Neuronal stem cell (in vitro differentiated cells): ENCODE measurements at regions not wholly inside any gene's neighbourhood (a gene's known extent, or its start where the extent isn't known, plus 50 kb on each side); places are given as distances from the start of the nearest gene placed in this dataset.
"Not testable (repeated sequence)": the region's sequence is repeated elsewhere in the genome, so short reads cannot be mapped to it uniquely, and the experiment has no call there.

Experiments used
- DNase-seq: peaks from one replicate; pipeline ENCODE4 v3.0.0-alpha.2; 2013; ENCODE audit warnings: low spot score
- H2AFZ ChIP-seq: one replicate; pipeline ENCODE4 v1.6.1; 2013; ENCODE audit warnings: mild to moderate bottlenecking, low read length, inconsistent platforms
- H2AK5ac ChIP-seq: 2 replicates; pipeline ENCODE4 v1.6.1; 2013; ENCODE audit warnings: low read depth, mild to moderate bottlenecking, inconsistent platforms, low read length, moderate library complexity, mixed read lengths
- H2BK120ac ChIP-seq: 2 replicates; pipeline ENCODE4 v1.6.1; 2013; ENCODE audit warnings: low read depth, mild to moderate bottlenecking, inconsistent platforms, low read length, moderate library complexity, mixed read lengths
- H2BK12ac ChIP-seq: one replicate; pipeline ENCODE4 v1.6.1; 2013; ENCODE audit warnings: low read length, inconsistent platforms
- H2BK15ac ChIP-seq: 2 replicates; pipeline ENCODE4 v1.6.1; 2013; ENCODE audit warnings: mild to moderate bottlenecking, low read length, inconsistent platforms, mixed read lengths
- H2BK5ac ChIP-seq: one replicate; pipeline ENCODE4 v1.6.1; 2013; ENCODE audit warnings: inconsistent platforms, mild to moderate bottlenecking, low read length, moderate library complexity
- H3K14ac ChIP-seq: one replicate; pipeline ENCODE4 v1.6.1; 2013; ENCODE audit warnings: low read length, inconsistent platforms
- H3K18ac ChIP-seq: 2 replicates; pipeline ENCODE4 v1.6.1; 2013; ENCODE audit warnings: low read length, inconsistent platforms
- H3K23ac ChIP-seq: 2 replicates; pipeline ENCODE4 v1.6.1; 2013; ENCODE audit warnings: low read depth, mild to moderate bottlenecking, mixed read lengths, low read length, inconsistent platforms; ENCODE audit not compliant: poor library complexity
- H3K27ac ChIP-seq: replicated peaks from 3 replicates; pipeline ENCODE4 v1.5.1; 2013; ENCODE audit warnings: low read length, inconsistent platforms
- H3K27me3 ChIP-seq, 3 experiments: 2 replicates each; pipeline ENCODE4 v1.6.1; 2013; ENCODE audit warnings: low read length in 3 of 3, mild to moderate bottlenecking in 2 of 3, inconsistent platforms in 1 of 3, low read depth in 1 of 3, mixed read lengths in 1 of 3, moderate library complexity in 1 of 3; ENCODE audit not compliant: control insufficient read depth in 3 of 3, insufficient read depth in 3 of 3
- H3K36me3 ChIP-seq, 2 donors: replicated peaks in 1 of 2; 2 replicates each; pipeline ENCODE4 v1.6.1; 2013; ENCODE audit warnings: low read length in 2 of 2; ENCODE audit not compliant: control insufficient read depth in 2 of 2, insufficient read depth in 2 of 2
- H3K4ac ChIP-seq: 2 replicates; pipeline ENCODE4 v1.6.1; 2013; ENCODE audit warnings: inconsistent platforms, mild to moderate bottlenecking, low read length, moderate library complexity
- H3K4me1 ChIP-seq, 2 donors: 1 replicate in 1 of 2; 2 replicates in 1 of 2; pipeline ENCODE4 v1.6.1; 2013; ENCODE audit warnings: low read length in 2 of 2, low read depth in 1 of 2; ENCODE audit not compliant: control insufficient read depth in 2 of 2, insufficient read depth in 1 of 2
- H3K4me2 ChIP-seq: one replicate; pipeline ENCODE4 v1.6.1; 2013; ENCODE audit warnings: mild to moderate bottlenecking, low read length, inconsistent platforms; ENCODE audit not compliant: insufficient read depth, poor library complexity, severe bottlenecking
- H3K4me3 ChIP-seq, 2 donors: 2 replicates each; pipeline ENCODE4 v1.5.1; 2013; ENCODE audit warnings: low read length in 2 of 2, mild to moderate bottlenecking in 2 of 2, inconsistent platforms in 1 of 2, moderate library complexity in 1 of 2
- H3K79me1 ChIP-seq: one replicate; pipeline ENCODE4 v1.6.1; 2013; ENCODE audit warnings: low read depth, mild to moderate bottlenecking, inconsistent platforms, low read length, moderate library complexity
- H3K9ac ChIP-seq: one replicate; pipeline ENCODE4 v1.6.1; 2013; ENCODE audit warnings: mild to moderate bottlenecking, low read depth, low read length, inconsistent platforms; ENCODE audit not compliant: poor library complexity
- H3K9me3 ChIP-seq, 2 donors: replicated peaks in 1 of 2; 2 replicates each; pipeline versions ENCODE3 to v1.6.1; 2013; ENCODE audit warnings: low read length in 2 of 2, mild to moderate bottlenecking in 2 of 2, inconsistent platforms in 1 of 2, low read depth in 1 of 2, mixed read lengths in 1 of 2, moderate library complexity in 1 of 2; ENCODE audit not compliant: control insufficient read depth in 2 of 2, insufficient read depth in 1 of 2
- H4K8ac ChIP-seq: one replicate; pipeline ENCODE4 v1.6.1; 2013; ENCODE audit warnings: low read depth, mild to moderate bottlenecking, inconsistent platforms, low read length, moderate library complexity
- H4K91ac ChIP-seq: one replicate; pipeline ENCODE4 v1.6.1; 2013; ENCODE audit warnings: low read length, low read depth, mild to moderate bottlenecking, inconsistent platforms; ENCODE audit not compliant: poor library complexity
- WGBS, 2 donors: extraction: QIAGEN DNeasy Blood & Tissue Kit; methylation state at CpG; one replicate each; pipeline ENCODE4 v1.1.7; 2013; ENCODE audit warnings: missing lambda C conversion rate in 2 of 2, mixed read lengths in 1 of 2; ENCODE audit not compliant: insufficient read length in 2 of 2, insufficient replicate concordance in 1 of 2; ENCODE audit errors: extremely low coverage in 2 of 2; 5-methylcytosine and 5-hydroxymethylcytosine counted together

GRCh38 chr1:95537176-95537575, 303.2 kb downstream of the RWDD3 start:
- no peaks in the 10 kb centered on the region for H3K79me1 ChIP-seq
- H2BK15ac ChIP-seq, result no peak overlapping the region
- DNase-seq, result no peak
- H2BK120ac ChIP-seq, result no peak overlapping the region
- no peak overlapping the region for H3K4me2 ChIP-seq
- no peak overlapping the region for H4K91ac ChIP-seq
- H3K14ac ChIP-seq, result no peak overlapping the region
- no peak overlapping the region for H3K23ac ChIP-seq
- peaks cover 0 to 7% of the 10 kb centered on the region in 2 donors for H3K4me1 ChIP-seq
- H3K4me3 ChIP-seq, result no peak overlapping the region
- WGBS, 2 donors, result no CpG with 5 or more reads among the region's 3 CpGs
- H2BK5ac ChIP-seq, result no peak overlapping the region
- H3K4ac ChIP-seq, result no peak overlapping the region
- no peak overlapping the region for H3K18ac ChIP-seq
- no peaks in the 10 kb centered on the region for H3K27me3 ChIP-seq
- H2AFZ ChIP-seq, result no peak overlapping the region
- H3K9me3 ChIP-seq, result no peaks in the 10 kb centered on the region
- H4K8ac ChIP-seq, result no peak overlapping the region
- H2BK12ac ChIP-seq, result no peak overlapping the region
- no peaks in the 10 kb centered on the region for H3K36me3 ChIP-seq
- H3K27ac ChIP-seq, result no peak overlapping the region
- H2AK5ac ChIP-seq, result no peak overlapping the region
- no peak overlapping the region for H3K9ac ChIP-seq

- H3K4ac ChIP-seq, H2AFZ ChIP-seq, H4K91ac ChIP-seq, H2BK120ac ChIP-seq, H3K27me3 ChIP-seq, H2BK5ac ChIP-seq, H3K4me3 ChIP-seq, DNase-seq, H3K4me2 ChIP-seq, H3K23ac ChIP-seq, H3K79me1 ChIP-seq, H3K9me3 ChIP-seq, H2BK15ac ChIP-seq, H3K9ac ChIP-seq, H3K4me1 ChIP-seq, H3K14ac ChIP-seq, H2BK12ac ChIP-seq, H4K8ac ChIP-seq, H3K27ac ChIP-seq, H2AK5ac ChIP-seq, H3K18ac ChIP-seq, H3K36me3 ChIP-seq: not testable (repeated sequence)
- no CpG with 5 or more reads among the region's 7 CpGs for WGBS, 2 donors
These were observed 304.2 kb downstream of the RWDD3 start for GRCh38 chr1:95538242-95538641.

GRCh38 chr1:95542936-95543335, 308.9 kb downstream of the RWDD3 start:
- no peak for DNase-seq
- Histone ChIP-seq H4K91ac (no peak overlapping the region), H3K9me3 (no peaks in the 10 kb centered on the region), H3K27ac (no peak overlapping the region), H3K79me1 (no peaks in the 10 kb centered on the region), H3K4me1 (no peaks in the 10 kb centered on the region), H3K36me3 (no peaks in the 10 kb centered on the region), H3K4me2 (no peak overlapping the region), H2AK5ac (no peak overlapping the region), H3K18ac (no peak overlapping the region), H3K9ac (no peak overlapping the region), H4K8ac (no peak overlapping the region), H3K4me3 (no peak overlapping the region), H3K27me3 (no peaks in the 10 kb centered on the region), H2BK5ac (no peak overlapping the region), H3K4ac (no peak overlapping the region), H2AFZ (no peak overlapping the region), H2BK15ac (no peak overlapping the region), H2BK120ac (no peak overlapping the region), H2BK12ac (no peak overlapping the region), H3K23ac (no peak overlapping the region), H3K14ac (no peak overlapping the region)
- WGBS, 2 donors, result no CpG with 5 or more reads among the region's 2 CpGs

GRCh38 chr1:95547005-95547404, 313.0 kb downstream of the RWDD3 start:
- Histone ChIP-seq H4K8ac (no peak overlapping the region), H3K4me3 (no peak overlapping the region), H2BK5ac (no peak overlapping the region), H2BK15ac (no peak overlapping the region), H2BK120ac (no peak overlapping the region), H3K23ac (no peak overlapping the region), H3K9me3 (no peaks in the 10 kb centered on the region), H2AFZ (no peak overlapping the region), H3K4me1 (no peaks in the 10 kb centered on the region), H2BK12ac (no peak overlapping the region), H3K27ac (no peak overlapping the region), H3K4me2 (no peak overlapping the region), H4K91ac (no peak overlapping the region), H3K9ac (no peak overlapping the region), H3K27me3 (no peaks in the 10 kb centered on the region), H3K36me3 (no peaks in the 10 kb centered on the region), H3K4ac (no peak overlapping the region), H2AK5ac (no peak overlapping the region), H3K18ac (no peak overlapping the region), H3K79me1 (no peaks in the 10 kb centered on the region), H3K14ac (no peak overlapping the region)
- no CpG with 5 or more reads among the region's 2 CpGs for WGBS, 2 donors
- no peak for DNase-seq
